H7 (cell line): ENCODE measurements at regions not wholly inside any gene's neighbourhood (a gene's known extent, or its start where the extent isn't known, plus 50 kb on each side); places are given as distances from the start of the nearest gene placed in this dataset.

Source experiments
- DNase-seq: peaks from one replicate; pipeline ENCODE4 v3.0.0; 2012
- H3K27me3 ChIP-seq: 2 replicates; pipeline ENCODE4 v1.6.0; 2011; ENCODE audit warnings: mild to moderate bottlenecking, low read length; ENCODE audit not compliant: control insufficient read depth, insufficient read depth
- H3K36me3 ChIP-seq: replicated peaks from 2 replicates; pipeline ENCODE4 v1.5.1; 2011; ENCODE audit warnings: low read length; ENCODE audit not compliant: control insufficient read depth, insufficient read depth
- H3K4me3 ChIP-seq: 2 replicates; pipeline ENCODE4 v1.5.1; 2011; ENCODE audit warnings: low read depth, mild to moderate bottlenecking, control low read depth, low read length, moderate library complexity; ENCODE audit not compliant: insufficient read depth

- Histone ChIP-seq H3K4me3 (no peak overlapping the region), H3K36me3 (no peaks in the 10 kb centered on the region), H3K27me3 (no peaks in the 10 kb centered on the region)
- DNase-seq = no peak
Measured at GRCh38 chr1:163673759-163674151, 352.0 kb downstream of the NUF2 start.

- Histone ChIP-seq H3K27me3 (no peaks in the 10 kb centered on the region), H3K4me3 (no peak overlapping the region), H3K36me3 (no peaks in the 10 kb centered on the region)
- DNase-seq = no peak
Measured at GRCh38 chr1:163674236-163674635, 352.5 kb downstream of the NUF2 start.

- DNase-seq = no peak
- H3K27me3 ChIP-seq = no peaks in the 10 kb centered on the region
- no peak overlapping the region for H3K4me3 ChIP-seq
- no peaks in the 10 kb centered on the region for H3K36me3 ChIP-seq
Measured at GRCh38 chr1:163684785-163685184, 363.0 kb downstream of the NUF2 start.

- DNase-seq = no peak
- Histone ChIP-seq H3K27me3 (no peaks in the 10 kb centered on the region), H3K36me3 (no peaks in the 10 kb centered on the region), H3K4me3 (no peak overlapping the region)
Measured at GRCh38 chr1:163692266-163692665, 370.5 kb downstream of the NUF2 start.

GRCh38 chr1:163697137-163697536 is 375.4 kb downstream of the NUF2 start:
- no peak overlapping the region for H3K4me3 ChIP-seq
- no peak for DNase-seq
- H3K27me3 ChIP-seq = no peaks in the 10 kb centered on the region
- no peaks in the 10 kb centered on the region for H3K36me3 ChIP-seq

- Histone ChIP-seq H3K36me3 (no peaks in the 10 kb centered on the region), H3K27me3 (no peaks in the 10 kb centered on the region), H3K4me3 (no peak overlapping the region)
- no peak for DNase-seq
Measured at GRCh38 chr1:163701783-163702374, 380.1 kb downstream of the NUF2 start.

- no peaks in the 10 kb centered on the region for H3K36me3 ChIP-seq
- H3K4me3 ChIP-seq = no peak overlapping the region
- DNase-seq = no peak
- H3K27me3 ChIP-seq = no peaks in the 10 kb centered on the region
Measured at GRCh38 chr1:163703794-163704193, 382.0 kb downstream of the NUF2 start.

- DNase-seq = no peak
- Histone ChIP-seq H3K4me3 (no peak overlapping the region), H3K27me3 (no peaks in the 10 kb centered on the region), H3K36me3 (no peaks in the 10 kb centered on the region)
Measured at GRCh38 chr1:163706915-163707314, 385.2 kb downstream of the NUF2 start.

GRCh38 chr1:163709636-163710035 is 387.9 kb downstream of the NUF2 start:
- DNase-seq = no peak
- H3K4me3 ChIP-seq = no peak overlapping the region
- H3K36me3 ChIP-seq = no peaks in the 10 kb centered on the region
- no peaks in the 10 kb centered on the region for H3K27me3 ChIP-seq

- DNase-seq = no peak
- Histone ChIP-seq H3K4me3 (no peak overlapping the region), H3K27me3 (no peaks in the 10 kb centered on the region), H3K36me3 (no peaks in the 10 kb centered on the region)
Measured at GRCh38 chr1:163712321-163712720, 390.6 kb downstream of the NUF2 start.

- Histone ChIP-seq H3K36me3 (no peaks in the 10 kb centered on the region), H3K27me3 (no peaks in the 10 kb centered on the region), H3K4me3 (no peak overlapping the region)
- DNase-seq = no peak
Measured at GRCh38 chr1:163720294-163720693, 398.5 kb downstream of the NUF2 start.

- H3K36me3 ChIP-seq = no peaks in the 10 kb centered on the region
- no peak for DNase-seq
Measured at GRCh38 chr1:163725551-163725950, 403.8 kb downstream of the NUF2 start.

GRCh38 chr1:163730411-163730821 is 408.7 kb downstream of the NUF2 start:
- Histone ChIP-seq H3K36me3 (no peaks in the 10 kb centered on the region), H3K4me3 (no peak overlapping the region), H3K27me3 (no peaks in the 10 kb centered on the region)
- no peak for DNase-seq

More at GRCh38 chr1:163725551-163725950, 403.8 kb downstream of the NUF2 start:
- H3K27me3 ChIP-seq = no peaks in the 10 kb centered on the region
- no peak overlapping the region for H3K4me3 ChIP-seq

GRCh38 chr1:163737261-163737660 is 415.5 kb downstream of the NUF2 start:
- Histone ChIP-seq H3K36me3 (no peaks in the 10 kb centered on the region), H3K27me3 (no peaks in the 10 kb centered on the region), H3K4me3 (no peak overlapping the region)
- no peak for DNase-seq

GRCh38 chr1:163744301-163744887 is 422.6 kb downstream of the NUF2 start:
- Histone ChIP-seq H3K36me3 (no peaks in the 10 kb centered on the region), H3K27me3 (no peaks in the 10 kb centered on the region), H3K4me3 (no peak overlapping the region)
- DNase-seq = no peak

GRCh38 chr1:163745204-163745603 is 423.4 kb downstream of the NUF2 start:
- no peak overlapping the region for H3K4me3 ChIP-seq
- no peaks in the 10 kb centered on the region for H3K27me3 ChIP-seq
- no peak for DNase-seq
- no peaks in the 10 kb centered on the region for H3K36me3 ChIP-seq
